ENCODE measurements at regions not wholly inside any gene's neighbourhood (a gene's known extent, or its start where the extent isn't known, plus 50 kb on each side); places are given as distances from the start of the nearest gene placed in this dataset.

DNA sequence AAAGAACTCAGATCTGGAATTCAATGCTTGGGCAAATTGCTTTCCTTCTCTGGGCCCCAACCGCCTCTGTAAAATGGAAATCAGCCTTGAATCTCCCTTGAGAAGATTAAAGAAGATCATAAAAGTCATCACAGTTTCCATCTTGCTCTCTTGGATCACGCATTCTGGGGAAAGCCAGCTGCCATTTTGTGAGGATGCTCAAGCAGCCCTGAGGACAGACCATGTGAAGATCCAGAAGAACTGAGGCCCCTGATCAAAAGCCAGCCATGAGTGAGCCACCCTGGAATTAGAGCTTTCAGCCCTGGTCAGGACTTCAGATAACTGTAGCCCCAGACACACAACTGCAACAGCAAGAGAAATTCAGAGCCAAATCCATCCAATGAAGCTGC is 229.3 kb downstream of the MN1 start:
- no peak for DNase-seq (ENCODE audit: low spot score)

- DNase-seq (ENCODE audit: low spot score): no peak
Observed at GRCh38 chr22:27573280-27574001, 228.1 kb downstream of the MN1 start.

DNA sequence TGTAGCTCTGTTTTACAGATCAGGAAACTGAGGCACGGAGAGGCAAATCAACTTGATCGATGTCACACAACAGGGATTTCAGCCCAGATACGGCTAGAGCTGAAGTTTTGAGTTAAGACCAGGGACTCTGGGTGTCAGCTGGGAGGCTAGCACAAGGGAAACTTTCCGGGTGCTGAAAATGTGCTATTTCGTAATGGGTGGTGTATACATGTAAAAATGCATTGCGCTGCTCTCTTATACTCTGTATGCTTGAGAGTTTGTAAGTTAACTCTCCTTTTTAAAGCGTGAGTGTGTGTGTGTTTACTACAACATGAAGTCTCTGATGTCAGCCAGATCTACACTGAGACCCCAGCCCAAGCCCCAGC is 227.6 kb downstream of the MN1 start:
- DNase-seq (ENCODE audit: low spot score): no peak

- DNase-seq (ENCODE audit: low spot score): no peak
Observed at GRCh38 chr22:27574651-27575050, 226.9 kb downstream of the MN1 start.

- no peak for DNase-seq (ENCODE audit: low spot score)
Observed at GRCh38 chr22:27575348-27575747, 226.2 kb downstream of the MN1 start.

DNA sequence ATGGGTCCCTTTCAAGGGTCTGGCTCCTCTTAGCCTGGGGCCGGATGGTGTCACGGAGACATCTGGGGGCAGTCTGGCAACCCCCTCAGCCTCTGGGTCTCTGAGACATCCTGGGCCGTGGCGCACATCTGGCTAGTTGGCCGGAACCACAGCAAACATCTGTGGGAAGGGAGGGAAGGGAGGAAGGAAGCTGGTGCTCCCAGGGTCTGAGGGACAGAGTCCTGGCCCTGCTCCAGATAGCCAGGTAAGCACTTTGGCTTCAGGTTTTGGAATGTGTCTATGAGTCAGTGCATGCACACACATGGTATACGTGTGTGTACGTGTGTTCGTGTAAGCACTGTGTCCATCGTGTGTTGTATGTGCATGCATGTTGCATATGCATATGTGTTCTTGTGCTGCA is 225.1 kb downstream of the MN1 start:
- DNase-seq (ENCODE audit: low spot score): no peak

- DNase-seq (ENCODE audit: low spot score): peak; percentile 58
Observed at GRCh38 chr22:27576815-27577573, 224.6 kb downstream of the MN1 start.

DNA sequence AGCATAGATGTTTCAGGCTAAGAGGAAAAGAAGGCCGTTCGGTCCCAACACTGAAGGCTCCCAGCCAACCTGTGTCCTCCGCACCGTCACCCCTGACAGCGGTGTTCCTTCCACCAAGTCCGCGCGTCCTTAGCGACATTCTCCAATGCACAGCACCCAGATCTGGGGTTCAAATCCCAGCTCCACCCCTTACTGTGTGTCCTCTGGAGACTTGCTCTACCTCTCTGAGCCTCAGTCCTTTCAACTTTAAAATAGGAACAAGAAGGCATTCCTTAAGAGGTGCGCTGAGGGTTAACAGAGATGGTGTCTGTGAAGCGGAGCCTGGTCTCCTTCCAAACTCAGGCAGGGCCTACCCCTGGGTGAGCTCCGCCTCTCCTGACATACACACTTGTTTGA is 224.0 kb downstream of the MN1 start:
- no peak for DNase-seq (ENCODE audit: low spot score)

GRCh38 chr22:27578937-27579617 is 222.5 kb downstream of the MN1 start:
- DNase-seq (ENCODE audit: low spot score): no peak

- DNase-seq (ENCODE audit: low spot score): no peak
Observed at GRCh38 chr22:27580311-27580897, 221.2 kb downstream of the MN1 start.

GRCh38 chr22:27581236-27581635 is 220.3 kb downstream of the MN1 start:
- DNase-seq (ENCODE audit: low spot score): no peak

DNA sequence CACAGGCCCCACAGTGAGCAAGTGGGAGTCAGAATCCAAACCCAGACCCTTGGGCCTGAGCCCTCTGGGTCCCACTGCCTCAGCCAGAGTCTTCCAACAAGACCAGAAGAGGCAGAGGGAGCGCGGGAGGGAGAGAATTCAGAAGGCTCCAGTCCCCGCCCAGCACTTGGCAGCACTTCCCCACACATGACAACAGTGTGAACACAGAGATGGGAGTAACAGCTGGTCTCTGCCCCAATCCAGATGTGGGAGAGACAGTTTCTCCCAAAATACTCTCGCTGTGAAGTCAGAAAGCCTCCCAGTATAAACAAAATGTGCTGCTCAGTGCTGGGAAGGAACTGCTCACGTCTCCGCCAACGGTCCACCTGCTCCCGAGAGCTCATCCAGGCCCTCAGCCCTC is 219.9 kb downstream of the MN1 start:
- no peak for DNase-seq (ENCODE audit: low spot score)

DNA sequence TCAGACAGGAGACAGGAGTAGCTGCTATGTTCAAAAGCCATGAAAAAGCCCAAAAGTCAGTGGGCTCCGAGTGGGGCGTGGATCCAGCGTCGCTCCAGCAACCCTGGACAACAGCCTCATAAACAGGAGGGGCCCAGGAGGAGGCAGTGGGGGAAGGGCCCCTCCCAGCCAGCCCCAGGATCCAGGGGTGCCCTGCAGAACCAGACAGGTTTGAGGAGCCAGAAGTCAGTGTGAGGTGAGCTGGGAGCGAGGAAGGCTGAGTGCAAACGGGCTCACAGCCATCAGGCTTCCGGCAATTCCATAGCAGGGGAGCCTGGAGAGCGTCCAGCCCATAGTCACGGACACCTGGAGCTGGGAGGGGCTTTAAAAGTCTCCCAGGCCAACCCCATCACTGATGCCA is 217.7 kb downstream of the MN1 start:
- no peak for DNase-seq (ENCODE audit: low spot score)

DNA sequence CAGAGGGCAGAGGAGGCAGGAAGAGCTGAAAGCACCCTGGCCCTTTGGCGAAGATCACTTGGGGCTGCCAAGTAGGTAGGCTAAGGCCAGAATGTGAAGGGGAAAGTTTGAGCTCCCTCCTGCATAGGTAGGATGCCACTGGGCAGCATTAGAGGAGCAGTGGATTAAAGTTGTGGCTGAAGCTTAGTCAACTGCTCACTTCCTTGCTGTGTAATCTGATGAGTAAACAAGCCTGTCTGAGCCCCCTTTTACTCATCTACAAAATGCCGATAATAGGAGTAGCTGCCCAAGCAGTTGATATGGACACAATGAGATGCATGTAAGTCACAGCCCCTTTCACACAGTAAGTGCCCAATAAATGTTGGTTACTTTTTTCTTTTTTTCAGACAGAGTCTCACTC is 216.4 kb downstream of the MN1 start:
- no peak for DNase-seq (ENCODE audit: low spot score)

DNA sequence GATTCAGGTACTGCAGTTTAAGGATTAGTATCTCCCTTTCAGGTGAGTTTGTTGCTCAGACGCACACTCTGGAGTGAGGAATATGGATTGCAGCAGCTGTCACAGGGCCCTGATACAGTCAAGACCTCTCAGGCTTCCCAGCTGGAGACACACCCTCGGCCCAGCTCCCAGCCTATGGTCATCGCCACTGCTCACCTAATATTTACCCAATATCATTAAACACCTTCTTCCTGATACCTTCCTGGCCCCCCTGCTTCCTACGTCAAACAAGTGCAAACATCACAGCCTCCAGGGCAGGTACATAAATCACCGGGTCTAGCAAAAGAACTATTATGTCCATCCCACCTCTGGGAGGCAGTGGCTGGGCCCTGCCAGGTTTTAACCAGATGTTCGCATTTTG is 213.3 kb downstream of the MN1 start:
- no peak for DNase-seq (ENCODE audit: low spot score)

- no peak for DNase-seq (ENCODE audit: low spot score)
Observed at GRCh38 chr22:27588915-27589314, 212.6 kb downstream of the MN1 start.

GRCh38 chr22:27591060-27591459 is 210.5 kb downstream of the MN1 start:
- DNase-seq (ENCODE audit: low spot score): no peak

- DNase-seq (ENCODE audit: low spot score): no peak
Observed at GRCh38 chr22:27593378-27593777, 208.2 kb downstream of the MN1 start.

DNA sequence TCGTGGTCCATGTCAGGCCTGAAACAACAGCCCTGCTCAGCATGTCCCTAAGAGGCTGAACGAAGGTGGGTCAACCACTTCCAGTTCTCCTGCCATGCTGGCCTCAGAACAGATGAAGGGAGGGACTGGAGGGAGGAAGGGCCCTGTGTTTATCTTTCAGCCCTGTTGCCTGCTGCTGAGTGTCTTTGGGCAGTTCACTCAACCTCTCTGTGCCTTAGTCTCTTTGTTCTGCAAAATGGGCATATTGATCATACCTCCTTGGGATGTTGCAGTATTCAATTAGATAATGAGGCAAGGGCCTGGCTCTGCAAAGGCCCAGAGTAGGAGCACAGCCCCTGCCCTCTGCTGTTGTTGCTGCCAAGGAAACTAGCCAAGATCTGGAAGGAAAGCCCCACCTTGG is 207.5 kb downstream of the MN1 start:
- no peak for DNase-seq (ENCODE audit: low spot score)

DNA sequence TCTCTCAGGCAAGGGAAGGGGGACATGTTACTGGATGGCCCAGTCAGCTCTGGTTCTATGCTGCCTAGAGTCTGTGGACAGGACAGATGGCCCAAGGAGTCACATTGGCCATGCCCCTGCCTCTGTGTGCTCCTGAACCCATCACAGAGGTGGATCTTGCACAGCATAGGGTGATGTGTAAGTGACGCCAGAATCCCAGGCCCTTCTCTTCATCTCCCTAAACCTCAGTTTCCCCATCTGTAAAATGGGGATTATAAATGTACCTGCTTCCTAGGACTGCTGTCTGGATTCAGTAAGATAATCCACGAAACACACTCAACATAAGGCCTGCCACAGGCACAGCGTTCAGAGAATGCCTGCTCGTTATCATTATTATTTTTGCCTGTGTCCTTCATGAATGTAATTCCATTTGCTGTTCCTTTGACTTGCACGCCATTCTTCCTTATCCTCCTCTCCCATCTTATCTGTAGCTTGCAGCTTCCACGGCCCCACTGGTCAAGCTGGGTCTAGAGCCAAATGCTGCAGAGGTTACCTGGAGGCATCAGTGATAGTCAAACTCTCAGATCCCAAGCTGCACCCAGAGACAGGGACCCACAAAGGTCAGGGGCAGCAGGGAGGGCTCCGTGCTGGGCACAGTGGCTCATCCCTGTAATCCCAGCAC is 207.0 kb downstream of the MN1 start:
- DNase-seq (ENCODE audit: low spot score): no peak

- no peak for DNase-seq (ENCODE audit: low spot score)
Observed at GRCh38 chr22:27596133-27596870, 205.3 kb downstream of the MN1 start.

All from hepatic stellate cell (primary cell).